ENCODE measurements at regions not wholly inside any gene's neighbourhood (a gene's known extent, or its start where the extent isn't known, plus 50 kb on each side); places are given as distances from the start of the nearest gene placed in this dataset.

DNA sequence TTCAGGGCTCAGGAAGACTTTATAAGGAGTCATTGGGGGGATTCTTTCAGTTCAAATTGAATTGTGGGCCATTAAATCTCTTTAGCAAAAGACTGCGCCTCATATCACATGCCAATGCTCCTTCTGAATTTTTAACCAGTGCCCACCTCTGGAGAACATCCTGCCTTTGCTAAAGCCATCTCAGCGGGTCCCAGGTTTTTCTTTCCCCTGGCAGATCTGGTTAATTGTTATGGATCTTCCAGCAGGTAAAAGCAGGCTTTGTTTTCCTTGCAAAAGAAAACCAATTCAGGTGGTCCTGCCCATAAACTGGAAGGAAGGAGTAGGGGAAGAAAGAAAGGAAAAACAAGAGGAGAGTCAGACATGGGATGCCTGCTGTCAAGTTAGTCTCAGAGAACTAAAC, 298.2 kb downstream of the LRFN2 start:
- in situ Hi-C loops (cut with HindIII; ENCODE audit: extremely low pct_ligation_motif_present, low pct_unique_long_range_greater_than_20kb): no loop called here
- ChIA-PET POLR2A (no interaction called here), CTCF (ENCODE audit: low intra/inter-chr PET ratio, low total read pairs) (no interaction called here)
- Histone ChIP-seq H3K4me3 (replicated peaks in 1 of 3; ENCODE audit: insufficient read depth in 1 of 3, low read depth in 2 of 3, low read length in 3 of 3) (no peak overlapping the region), H3K9ac (ENCODE audit: insufficient read depth, low read depth, low read length) (no peak overlapping the region), H3K4me1 (ENCODE audit: insufficient read depth, low read length) (no peaks in the 10 kb centered on the region), H3K27me3 (ENCODE audit: control insufficient read depth in 1 of 2, insufficient read depth in 2 of 2, low read length in 2 of 2) (peaks cover 0 to 29% of the 10 kb centered on the region in 2 experiments; a peak in 2 of 5 replicates), H2AFZ (ENCODE audit: low read length) (no peak overlapping the region), H3K27ac (ENCODE audit: extremely low read length, insufficient read depth, low read length) (no peak overlapping the region), H4K20me1 (ENCODE audit: insufficient read depth, low read length) (no peaks in the 10 kb centered on the region), H3K79me2 (ENCODE audit: insufficient read depth, low read length) (no peaks in the 10 kb centered on the region), H3K9me3 (ENCODE audit: low read length) (no peaks in the 10 kb centered on the region), H3K36me3 (replicated peaks in 1 of 2; ENCODE audit: control insufficient read depth in 1 of 2, insufficient read depth in 2 of 2, low read length in 2 of 2) (no peaks in the 10 kb centered on the region), H3K4me2 (ENCODE audit: low read depth, low read length) (no peak overlapping the region)
- FAIRE-seq (no peak), ATAC-seq (no peak), DNase-seq (ENCODE audit: low spot score) (no peak)
- intact Hi-C loops (cut with micrococcal nuclease; ENCODE audit: unreplicated experiment): no loop called here
- TF ChIP-seq, protein P1, sequence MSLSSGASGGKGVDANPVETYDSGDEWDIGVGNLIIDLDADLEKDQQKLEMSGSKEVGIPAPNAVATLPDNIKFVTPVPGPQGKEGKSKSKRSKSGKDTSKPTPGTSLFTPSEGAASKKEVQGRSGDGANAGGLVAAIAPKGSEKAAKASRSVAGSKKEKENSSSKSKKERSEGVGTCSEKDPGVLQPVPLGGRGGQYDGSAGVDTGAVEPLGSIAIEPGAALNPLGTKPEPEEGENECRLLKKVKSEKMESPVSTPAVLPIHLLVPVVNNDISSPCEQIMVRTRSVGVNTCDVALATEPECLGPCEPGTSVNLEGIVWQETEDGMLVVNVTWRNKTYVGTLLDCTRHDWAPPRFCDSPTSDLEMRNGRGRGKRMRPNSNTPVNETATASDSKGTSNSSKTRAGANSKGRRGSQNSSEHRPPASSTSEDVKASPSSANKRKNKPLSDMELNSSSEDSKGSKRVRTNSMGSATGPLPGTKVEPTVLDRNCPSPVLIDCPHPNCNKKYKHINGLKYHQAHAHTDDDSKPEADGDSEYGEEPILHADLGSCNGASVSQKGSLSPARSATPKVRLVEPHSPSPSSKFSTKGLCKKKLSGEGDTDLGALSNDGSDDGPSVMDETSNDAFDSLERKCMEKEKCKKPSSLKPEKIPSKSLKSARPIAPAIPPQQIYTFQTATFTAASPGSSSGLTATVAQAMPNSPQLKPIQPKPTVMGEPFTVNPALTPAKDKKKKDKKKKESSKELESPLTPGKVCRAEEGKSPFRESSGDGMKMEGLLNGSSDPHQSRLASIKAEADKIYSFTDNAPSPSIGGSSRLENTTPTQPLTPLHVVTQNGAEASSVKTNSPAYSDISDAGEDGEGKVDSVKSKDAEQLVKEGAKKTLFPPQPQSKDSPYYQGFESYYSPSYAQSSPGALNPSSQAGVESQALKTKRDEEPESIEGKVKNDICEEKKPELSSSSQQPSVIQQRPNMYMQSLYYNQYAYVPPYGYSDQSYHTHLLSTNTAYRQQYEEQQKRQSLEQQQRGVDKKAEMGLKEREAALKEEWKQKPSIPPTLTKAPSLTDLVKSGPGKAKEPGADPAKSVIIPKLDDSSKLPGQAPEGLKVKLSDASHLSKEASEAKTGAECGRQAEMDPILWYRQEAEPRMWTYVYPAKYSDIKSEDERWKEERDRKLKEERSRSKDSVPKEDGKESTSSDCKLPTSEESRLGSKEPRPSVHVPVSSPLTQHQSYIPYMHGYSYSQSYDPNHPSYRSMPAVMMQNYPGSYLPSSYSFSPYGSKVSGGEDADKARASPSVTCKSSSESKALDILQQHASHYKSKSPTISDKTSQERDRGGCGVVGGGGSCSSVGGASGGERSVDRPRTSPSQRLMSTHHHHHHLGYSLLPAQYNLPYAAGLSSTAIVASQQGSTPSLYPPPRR (CRISPR knock-in tag; IDR thresholded peaks at IDR 0.05; ENCODE audit: borderline replicate concordance): no peak
- TF ChIP-seq HNF4G (IDR thresholded peaks at IDR 0.05; ENCODE audit: borderline replicate concordance, low read depth, low read length): no peak
- TF ChIP-seq HNF4G (CRISPR knock-in tag; IDR thresholded peaks at IDR 0.05; ENCODE audit: borderline replicate concordance, low read depth): no peak
- TF ChIP-seq BORCS8-MEF2B (CRISPR knock-in tag; IDR thresholded peaks at IDR 0.05): no peak
- TF ChIP-seq EP300 (IDR thresholded peaks at IDR 0.05; ENCODE audit: low read depth in 2 of 2, low read length in 2 of 2): no peak
- no peak for TF ChIP-seq EP300 (CRISPR knock-in tag; IDR thresholded peaks at IDR 0.05; ENCODE audit: borderline replicate concordance)
- no peak for TF ChIP-seq MEF2D (CRISPR knock-in tag; IDR thresholded peaks at IDR 0.05)
- no peak for TF ChIP-seq ZNF747 (CRISPR knock-in tag; IDR thresholded peaks at IDR 0.05; ENCODE audit: borderline replicate concordance)
- TF ChIP-seq, protein P2, sequence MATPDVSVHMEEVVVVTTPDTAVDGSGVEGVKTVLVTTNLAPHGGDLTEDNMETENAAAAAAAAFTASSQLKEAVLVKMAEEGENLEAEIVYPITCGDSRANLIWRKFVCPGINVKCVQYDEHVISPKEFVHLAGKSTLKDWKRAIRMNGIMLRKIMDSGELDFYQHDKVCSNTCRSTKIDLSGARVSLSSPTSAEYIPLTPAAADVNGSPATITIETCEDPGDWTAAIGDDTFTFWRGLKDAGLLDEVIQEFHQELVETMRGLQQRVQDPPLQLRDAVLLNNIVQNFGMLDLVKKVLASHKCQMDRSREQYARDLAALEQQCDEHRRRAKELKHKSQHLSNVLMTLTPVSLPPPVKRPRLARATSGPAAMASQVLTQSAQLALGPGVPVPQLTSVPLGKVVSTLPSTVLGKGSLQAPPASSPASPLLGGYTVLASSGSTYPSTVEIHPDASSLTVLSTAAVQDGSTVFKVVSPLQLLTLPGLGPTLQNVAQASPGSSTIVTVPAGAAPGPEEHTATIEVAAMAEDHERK (CRISPR knock-in tag; IDR thresholded peaks at IDR 0.05; ENCODE audit: low read depth): no peak
- no peak for TF ChIP-seq PITX1 (CRISPR knock-in tag; IDR thresholded peaks at IDR 0.05)
- TF ChIP-seq MIER2 (CRISPR knock-in tag; IDR thresholded peaks at IDR 0.05): no peak
- no peak for TF ChIP-seq RARA (CRISPR knock-in tag; IDR thresholded peaks at IDR 0.05)
- no peak for TF ChIP-seq TRIM24 (CRISPR knock-in tag; IDR thresholded peaks at IDR 0.05)
- TF ChIP-seq, protein P3, sequence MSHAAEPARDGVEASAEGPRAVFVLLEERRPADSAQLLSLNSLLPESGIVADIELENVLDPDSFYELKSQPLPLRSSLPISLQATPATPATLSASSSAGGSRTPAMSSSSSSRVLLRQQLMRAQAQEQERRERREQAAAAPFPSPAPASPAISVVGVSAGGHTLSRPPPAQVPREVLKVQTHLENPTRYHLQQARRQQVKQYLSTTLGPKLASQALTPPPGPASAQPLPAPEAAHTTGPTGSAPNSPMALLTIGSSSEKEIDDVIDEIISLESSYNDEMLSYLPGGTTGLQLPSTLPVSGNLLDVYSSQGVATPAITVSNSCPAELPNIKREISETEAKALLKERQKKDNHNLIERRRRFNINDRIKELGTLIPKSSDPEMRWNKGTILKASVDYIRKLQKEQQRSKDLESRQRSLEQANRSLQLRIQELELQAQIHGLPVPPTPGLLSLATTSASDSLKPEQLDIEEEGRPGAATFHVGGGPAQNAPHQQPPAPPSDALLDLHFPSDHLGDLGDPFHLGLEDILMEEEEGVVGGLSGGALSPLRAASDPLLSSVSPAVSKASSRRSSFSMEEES (CRISPR knock-in tag; IDR thresholded peaks at IDR 0.05): no peak
- TF ChIP-seq CHCHD3 (CRISPR knock-in tag; IDR thresholded peaks at IDR 0.05): no peak
- TF ChIP-seq, protein P4, sequence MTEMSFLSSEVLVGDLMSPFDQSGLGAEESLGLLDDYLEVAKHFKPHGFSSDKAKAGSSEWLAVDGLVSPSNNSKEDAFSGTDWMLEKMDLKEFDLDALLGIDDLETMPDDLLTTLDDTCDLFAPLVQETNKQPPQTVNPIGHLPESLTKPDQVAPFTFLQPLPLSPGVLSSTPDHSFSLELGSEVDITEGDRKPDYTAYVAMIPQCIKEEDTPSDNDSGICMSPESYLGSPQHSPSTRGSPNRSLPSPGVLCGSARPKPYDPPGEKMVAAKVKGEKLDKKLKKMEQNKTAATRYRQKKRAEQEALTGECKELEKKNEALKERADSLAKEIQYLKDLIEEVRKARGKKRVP (CRISPR knock-in tag; IDR thresholded peaks at IDR 0.05): no peak
- WGBS (ENCODE audit: low lambda C conversion rate): 28% methylated on average over 2 of the region's 2 CpGs
- BruUV-seq (replicated peaks): no TSS peak
